ENCODE measurements at regions not wholly inside any gene's neighbourhood (a gene's known extent, or its start where the extent isn't known, plus 50 kb on each side); places are given as distances from the start of the nearest gene placed in this dataset.
A peak's percentile ranks its signal among the peaks of the same experiment; 100 is the strongest.

- Histone ChIP-seq H3K36me3 (ENCODE audit: control insufficient read depth, insufficient read depth, low read length) (no peaks in the 10 kb centered on the region), H3K4me1 (ENCODE audit: control insufficient read depth, insufficient read depth, low read length) (no peaks in the 10 kb centered on the region), H3K27me3 (ENCODE audit: control insufficient read depth, insufficient read depth, low read length) (no peaks in the 10 kb centered on the region), H3K9me3 (replicated peaks; ENCODE audit: control insufficient read depth, low read depth, low read length) (no peaks in the 10 kb centered on the region), H3K4me3 (ENCODE audit: low read length) (no peak overlapping the region), H3K27ac (ENCODE audit: low read length) (no peak overlapping the region)
- DNase-seq: peak; percentile 58
- WGBS (ENCODE audit: insufficient coverage): 75% methylated on average over 3 of the region's 8 CpGs
These were observed 372.7 kb downstream of the TMEM38B start for GRCh38 chr9:106066940-106067524.

- H3K36me3 ChIP-seq (ENCODE audit: control insufficient read depth, insufficient read depth, low read length): no peaks in the 10 kb centered on the region
- no peak overlapping the region for H3K27ac ChIP-seq (ENCODE audit: low read length)
- no peaks in the 10 kb centered on the region for H3K4me1 ChIP-seq (ENCODE audit: control insufficient read depth, insufficient read depth, low read length)
- DNase-seq: no peak
- H3K4me3 ChIP-seq (ENCODE audit: low read length): no peak overlapping the region
- no peaks in the 10 kb centered on the region for H3K27me3 ChIP-seq (ENCODE audit: control insufficient read depth, insufficient read depth, low read length)
- no peaks in the 10 kb centered on the region for H3K9me3 ChIP-seq (replicated peaks; ENCODE audit: control insufficient read depth, low read depth, low read length)
- WGBS (ENCODE audit: insufficient coverage): no CpG with 5 or more reads among the region's 2 CpGs
These were observed 374.9 kb downstream of the TMEM38B start for GRCh38 chr9:106069241-106069640.

- Histone ChIP-seq H3K27me3 (ENCODE audit: control insufficient read depth, insufficient read depth, low read length) (no peaks in the 10 kb centered on the region), H3K27ac (ENCODE audit: low read length) (no peak overlapping the region), H3K36me3 (ENCODE audit: control insufficient read depth, insufficient read depth, low read length) (no peaks in the 10 kb centered on the region), H3K4me1 (ENCODE audit: control insufficient read depth, insufficient read depth, low read length) (no peaks in the 10 kb centered on the region), H3K9me3 (replicated peaks; ENCODE audit: control insufficient read depth, low read depth, low read length) (no peaks in the 10 kb centered on the region), H3K4me3 (ENCODE audit: low read length) (no peak overlapping the region)
- DNase-seq: no peak
- no CpG with 5 or more reads among the region's 1 CpG for WGBS (ENCODE audit: insufficient coverage)
These were observed 378.1 kb downstream of the TMEM38B start for GRCh38 chr9:106072421-106072820.

GRCh38 chr9:106074006-106074405 lies 379.7 kb downstream of the TMEM38B start:
- no peak overlapping the region for H3K27ac ChIP-seq (ENCODE audit: low read length)
- WGBS (ENCODE audit: insufficient coverage): no CpG with 5 or more reads among the region's 1 CpG
- H3K27me3 ChIP-seq (ENCODE audit: control insufficient read depth, insufficient read depth, low read length): no peaks in the 10 kb centered on the region
- H3K36me3 ChIP-seq (ENCODE audit: control insufficient read depth, insufficient read depth, low read length): no peaks in the 10 kb centered on the region
- H3K4me1 ChIP-seq (ENCODE audit: control insufficient read depth, insufficient read depth, low read length): no peaks in the 10 kb centered on the region
- DNase-seq: no peak
- H3K4me3 ChIP-seq (ENCODE audit: low read length): no peak overlapping the region
- no peaks in the 10 kb centered on the region for H3K9me3 ChIP-seq (replicated peaks; ENCODE audit: control insufficient read depth, low read depth, low read length)

GRCh38 chr9:106075236-106075959 lies 381.1 kb downstream of the TMEM38B start:
- no peak overlapping the region for H3K4me3 ChIP-seq (ENCODE audit: low read length)
- no peaks in the 10 kb centered on the region for H3K4me1 ChIP-seq (ENCODE audit: control insufficient read depth, insufficient read depth, low read length)
- no CpG with 5 or more reads among the region's 3 CpGs for WGBS (ENCODE audit: insufficient coverage)
- H3K27ac ChIP-seq (ENCODE audit: low read length): peak overlapping the region; percentile 24
- DNase-seq: no peak
- no peaks in the 10 kb centered on the region for H3K36me3 ChIP-seq (ENCODE audit: control insufficient read depth, insufficient read depth, low read length)
- H3K27me3 ChIP-seq (ENCODE audit: control insufficient read depth, insufficient read depth, low read length): no peaks in the 10 kb centered on the region
- no peaks in the 10 kb centered on the region for H3K9me3 ChIP-seq (replicated peaks; ENCODE audit: control insufficient read depth, low read depth, low read length)

GRCh38 chr9:106075960-106076327 lies 381.6 kb downstream of the TMEM38B start:
- Histone ChIP-seq H3K4me1 (ENCODE audit: control insufficient read depth, insufficient read depth, low read length) (no peaks in the 10 kb centered on the region), H3K27me3 (ENCODE audit: control insufficient read depth, insufficient read depth, low read length) (no peaks in the 10 kb centered on the region), H3K4me3 (ENCODE audit: low read length) (no peak overlapping the region), H3K36me3 (ENCODE audit: control insufficient read depth, insufficient read depth, low read length) (no peaks in the 10 kb centered on the region), H3K27ac (ENCODE audit: low read length) (peak overlapping the region; percentile 42), H3K9me3 (replicated peaks; ENCODE audit: control insufficient read depth, low read depth, low read length) (no peaks in the 10 kb centered on the region)
- no CpG with 5 or more reads among the region's 1 CpG for WGBS (ENCODE audit: insufficient coverage)
- DNase-seq: peak; percentile 89

- no CpG with 5 or more reads among the region's 1 CpG for WGBS (ENCODE audit: insufficient coverage)
- no peaks in the 10 kb centered on the region for H3K4me1 ChIP-seq (ENCODE audit: control insufficient read depth, insufficient read depth, low read length)
- no peaks in the 10 kb centered on the region for H3K36me3 ChIP-seq (ENCODE audit: control insufficient read depth, insufficient read depth, low read length)
- H3K27me3 ChIP-seq (ENCODE audit: control insufficient read depth, insufficient read depth, low read length): no peaks in the 10 kb centered on the region
- H3K27ac ChIP-seq (ENCODE audit: low read length): no peak overlapping the region
- H3K4me3 ChIP-seq (ENCODE audit: low read length): no peak overlapping the region
- H3K9me3 ChIP-seq (replicated peaks; ENCODE audit: control insufficient read depth, low read depth, low read length): no peaks in the 10 kb centered on the region
- DNase-seq: peak; percentile 60
These were observed 382.4 kb downstream of the TMEM38B start for GRCh38 chr9:106076711-106077110.

- H3K27ac ChIP-seq (ENCODE audit: low read length): no peak overlapping the region
- no peak overlapping the region for H3K4me3 ChIP-seq (ENCODE audit: low read length)
- WGBS (ENCODE audit: insufficient coverage): no CpG with 5 or more reads among the region's 2 CpGs
- no peak for DNase-seq
- no peaks in the 10 kb centered on the region for H3K27me3 ChIP-seq (ENCODE audit: control insufficient read depth, insufficient read depth, low read length)
- H3K9me3 ChIP-seq (replicated peaks; ENCODE audit: control insufficient read depth, low read depth, low read length): no peaks in the 10 kb centered on the region
- H3K36me3 ChIP-seq (ENCODE audit: control insufficient read depth, insufficient read depth, low read length): no peaks in the 10 kb centered on the region
- H3K4me1 ChIP-seq (ENCODE audit: control insufficient read depth, insufficient read depth, low read length): no peaks in the 10 kb centered on the region
These were observed 383.4 kb downstream of the TMEM38B start for GRCh38 chr9:106077731-106078130.

- no peak overlapping the region for H3K4me3 ChIP-seq (ENCODE audit: low read length)
- no peaks in the 10 kb centered on the region for H3K36me3 ChIP-seq (ENCODE audit: control insufficient read depth, insufficient read depth, low read length)
- DNase-seq: no peak
- H3K27me3 ChIP-seq (ENCODE audit: control insufficient read depth, insufficient read depth, low read length): no peaks in the 10 kb centered on the region
- H3K9me3 ChIP-seq (replicated peaks; ENCODE audit: control insufficient read depth, low read depth, low read length): no peaks in the 10 kb centered on the region
- H3K4me1 ChIP-seq (ENCODE audit: control insufficient read depth, insufficient read depth, low read length): no peaks in the 10 kb centered on the region
- no peak overlapping the region for H3K27ac ChIP-seq (ENCODE audit: low read length)
- no CpG with 5 or more reads among the region's 3 CpGs for WGBS (ENCODE audit: insufficient coverage)
These were observed 388.3 kb downstream of the TMEM38B start for GRCh38 chr9:106082621-106083020.

- Histone ChIP-seq H3K36me3 (ENCODE audit: control insufficient read depth, insufficient read depth, low read length) (no peaks in the 10 kb centered on the region), H3K27ac (ENCODE audit: low read length) (no peak overlapping the region), H3K27me3 (ENCODE audit: control insufficient read depth, insufficient read depth, low read length) (no peaks in the 10 kb centered on the region), H3K4me3 (ENCODE audit: low read length) (no peak overlapping the region), H3K9me3 (replicated peaks; ENCODE audit: control insufficient read depth, low read depth, low read length) (no peaks in the 10 kb centered on the region), H3K4me1 (ENCODE audit: control insufficient read depth, insufficient read depth, low read length) (no peaks in the 10 kb centered on the region)
- no peak for DNase-seq
- WGBS (ENCODE audit: insufficient coverage): 50% methylated on average over 1 of the region's 1 CpG
These were observed 390.4 kb downstream of the TMEM38B start for GRCh38 chr9:106084702-106085101.

GRCh38 chr9:106085479-106085878 lies 391.1 kb downstream of the TMEM38B start:
- Histone ChIP-seq H3K27me3 (ENCODE audit: control insufficient read depth, insufficient read depth, low read length) (no peaks in the 10 kb centered on the region), H3K9me3 (replicated peaks; ENCODE audit: control insufficient read depth, low read depth, low read length) (no peaks in the 10 kb centered on the region), H3K36me3 (ENCODE audit: control insufficient read depth, insufficient read depth, low read length) (no peaks in the 10 kb centered on the region), H3K27ac (ENCODE audit: low read length) (no peak overlapping the region), H3K4me3 (ENCODE audit: low read length) (no peak overlapping the region), H3K4me1 (ENCODE audit: control insufficient read depth, insufficient read depth, low read length) (no peaks in the 10 kb centered on the region)
- DNase-seq: no peak

Measured in muscle of leg (tissue), 3 donors.